NB4 (cell line): ENCODE measurements at regions not wholly inside any gene's neighbourhood (a gene's known extent, or its start where the extent isn't known, plus 50 kb on each side); places are given as distances from the start of the nearest gene placed in this dataset.

ENCODE experiments used
- DNase-seq: peaks from one replicate; pipeline ENCODE4 v3.0.0; 2010; ENCODE audit warnings: low read depth
- H3K4me3 ChIP-seq: one replicate; pipeline ENCODE4 v1.5.1; 2011; ENCODE audit warnings: mild to moderate bottlenecking, low read depth, low read length, moderate library complexity
- MYC ChIP-seq: IDR thresholded peaks from 2 replicates; pipeline ENCODE4 v1.6.1; 2011; ENCODE audit warnings: low read depth, low read length
- POLR2A ChIP-seq: IDR thresholded peaks from 2 replicates; pipeline ENCODE4 v1.6.1; 2011; ENCODE audit warnings: mild to moderate bottlenecking; ENCODE audit not compliant: insufficient read length; ENCODE audit errors: extremely low read depth
- TF ChIP-seq, protein P1 (sequence below): IDR thresholded peaks from 2 replicates; pipeline ENCODE4 v1.6.1; 2011; ENCODE audit warnings: low read depth, low read length
- TF ChIP-seq, protein P2 (sequence below): IDR thresholded peaks from one replicate; pipeline ENCODE4 v1.5.1; 2012; ENCODE audit warnings: low read depth, low read length

DNA sequence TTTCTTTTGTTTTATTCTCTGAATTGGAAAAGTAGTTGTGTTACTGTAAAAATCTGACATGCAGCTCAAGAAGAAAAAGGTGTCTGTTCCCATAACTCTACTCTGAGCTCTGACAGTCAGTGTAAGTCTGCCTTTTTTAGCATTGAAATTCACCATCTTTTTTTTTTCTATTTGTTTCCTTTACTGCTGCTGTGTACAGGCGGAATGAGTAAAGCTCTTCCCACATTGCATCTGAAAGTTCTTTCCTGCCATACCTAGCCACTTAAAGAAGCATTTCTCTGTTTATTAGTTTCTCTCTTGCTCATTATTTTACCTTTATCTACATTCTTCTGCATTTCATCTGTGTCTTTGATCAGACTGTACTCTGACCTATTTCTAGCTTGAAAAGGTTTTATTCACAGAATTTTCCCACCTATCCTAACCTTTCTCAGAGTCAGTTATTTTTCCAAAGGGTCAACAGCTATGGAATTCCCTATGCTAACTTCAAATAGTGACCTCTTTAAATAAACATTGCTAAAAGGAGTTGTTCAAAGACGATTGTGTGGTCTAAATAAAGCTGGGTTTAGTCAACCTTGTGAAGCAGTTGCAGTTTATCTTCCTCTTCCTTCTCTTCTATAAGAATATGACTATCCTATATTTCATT lies 1303.1 kb upstream of the ZEB2 start:
- no peak overlapping the region for H3K4me3 ChIP-seq
- no peak for TF ChIP-seq MYC
- TF ChIP-seq, protein P1, sequence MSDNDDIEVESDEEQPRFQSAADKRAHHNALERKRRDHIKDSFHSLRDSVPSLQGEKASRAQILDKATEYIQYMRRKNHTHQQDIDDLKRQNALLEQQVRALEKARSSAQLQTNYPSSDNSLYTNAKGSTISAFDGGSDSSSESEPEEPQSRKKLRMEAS: no peak
- TF ChIP-seq POLR2A: no peak
- TF ChIP-seq, protein P2, sequence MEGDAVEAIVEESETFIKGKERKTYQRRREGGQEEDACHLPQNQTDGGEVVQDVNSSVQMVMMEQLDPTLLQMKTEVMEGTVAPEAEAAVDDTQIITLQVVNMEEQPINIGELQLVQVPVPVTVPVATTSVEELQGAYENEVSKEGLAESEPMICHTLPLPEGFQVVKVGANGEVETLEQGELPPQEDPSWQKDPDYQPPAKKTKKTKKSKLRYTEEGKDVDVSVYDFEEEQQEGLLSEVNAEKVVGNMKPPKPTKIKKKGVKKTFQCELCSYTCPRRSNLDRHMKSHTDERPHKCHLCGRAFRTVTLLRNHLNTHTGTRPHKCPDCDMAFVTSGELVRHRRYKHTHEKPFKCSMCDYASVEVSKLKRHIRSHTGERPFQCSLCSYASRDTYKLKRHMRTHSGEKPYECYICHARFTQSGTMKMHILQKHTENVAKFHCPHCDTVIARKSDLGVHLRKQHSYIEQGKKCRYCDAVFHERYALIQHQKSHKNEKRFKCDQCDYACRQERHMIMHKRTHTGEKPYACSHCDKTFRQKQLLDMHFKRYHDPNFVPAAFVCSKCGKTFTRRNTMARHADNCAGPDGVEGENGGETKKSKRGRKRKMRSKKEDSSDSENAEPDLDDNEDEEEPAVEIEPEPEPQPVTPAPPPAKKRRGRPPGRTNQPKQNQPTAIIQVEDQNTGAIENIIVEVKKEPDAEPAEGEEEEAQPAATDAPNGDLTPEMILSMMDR: no peak
- DNase-seq: no peak

DNA sequence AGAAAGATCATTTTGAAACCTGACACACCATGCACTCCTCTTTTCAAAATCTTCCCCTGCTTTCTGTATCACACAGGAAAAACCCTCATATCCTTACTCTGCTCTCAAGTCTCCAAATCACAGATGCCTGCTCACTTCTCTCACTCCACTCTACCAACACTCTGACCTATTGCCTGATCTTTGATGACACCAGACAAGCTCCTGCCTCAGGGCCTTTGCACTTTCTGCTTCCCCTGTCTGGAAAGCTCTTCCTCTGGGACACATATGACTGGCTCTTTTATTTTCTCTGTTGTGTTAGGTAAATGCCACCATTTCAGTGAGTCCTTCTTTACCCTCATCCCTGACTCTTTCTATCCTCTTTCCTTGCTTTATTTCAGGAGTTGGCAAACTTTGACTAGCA lies 1300.7 kb upstream of the ZEB2 start:
- H3K4me3 ChIP-seq: no peak overlapping the region
- no peak for DNase-seq
- TF ChIP-seq POLR2A (no peak), MYC (no peak)
- TF ChIP-seq, protein P1: no peak
- TF ChIP-seq, protein P2: no peak

DNA sequence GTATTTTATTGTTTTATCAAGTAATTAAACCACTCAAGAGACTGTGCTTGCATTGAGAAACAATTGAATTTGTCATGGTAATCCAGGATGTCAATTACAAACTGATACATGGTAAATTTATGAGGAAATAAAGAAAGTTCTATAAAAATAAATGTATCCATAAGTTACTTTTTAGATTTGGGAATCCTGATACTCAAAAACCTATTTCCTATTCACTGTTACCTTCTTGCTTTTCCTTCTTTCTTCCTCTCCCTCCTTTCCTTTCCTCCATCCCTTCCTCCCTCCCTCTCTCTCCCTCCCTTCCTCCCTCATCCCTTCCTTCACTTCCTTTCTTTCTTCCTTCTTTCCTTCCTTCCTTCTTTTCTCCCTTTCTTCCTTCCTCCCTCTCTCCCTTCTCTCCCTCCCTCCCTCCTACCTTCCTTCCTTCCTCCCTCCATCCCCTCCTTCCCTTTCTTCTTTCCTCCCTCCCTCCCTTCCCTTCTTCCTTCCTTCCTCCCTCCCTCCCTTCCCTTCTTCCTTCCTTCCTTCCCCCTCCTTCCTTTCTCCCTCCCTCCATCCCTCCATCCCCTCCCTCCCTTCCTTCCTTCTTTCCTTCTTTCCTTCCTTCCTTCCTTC lies 1299.1 kb upstream of the ZEB2 start:
- TF ChIP-seq, protein P1: no peak
- TF ChIP-seq MYC (no peak), POLR2A (no peak)
- TF ChIP-seq, protein P2: no peak
- no peak overlapping the region for H3K4me3 ChIP-seq
- no peak for DNase-seq

DNA sequence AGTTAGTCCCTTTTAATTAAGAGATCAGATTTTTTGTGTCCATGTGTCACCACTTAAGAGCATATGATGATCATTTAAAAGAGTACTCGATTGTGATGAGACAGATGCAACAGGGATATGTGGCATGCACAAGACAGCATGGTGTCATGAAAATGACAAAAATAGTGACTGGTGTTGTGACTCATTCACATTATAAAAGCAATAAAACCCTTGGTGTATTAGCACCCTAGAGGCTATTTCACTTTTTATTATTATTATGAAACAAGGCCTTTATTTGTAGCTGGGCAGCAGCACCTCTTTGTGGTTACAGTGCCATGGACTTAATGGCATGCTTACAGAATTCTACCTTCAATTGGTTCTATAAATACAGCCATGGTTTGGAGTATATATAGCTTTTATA lies 1296.0 kb upstream of the ZEB2 start:
- DNase-seq: peak; percentile 30
- TF ChIP-seq POLR2A (no peak), MYC (no peak)
- TF ChIP-seq, protein P2: no peak

DNA sequence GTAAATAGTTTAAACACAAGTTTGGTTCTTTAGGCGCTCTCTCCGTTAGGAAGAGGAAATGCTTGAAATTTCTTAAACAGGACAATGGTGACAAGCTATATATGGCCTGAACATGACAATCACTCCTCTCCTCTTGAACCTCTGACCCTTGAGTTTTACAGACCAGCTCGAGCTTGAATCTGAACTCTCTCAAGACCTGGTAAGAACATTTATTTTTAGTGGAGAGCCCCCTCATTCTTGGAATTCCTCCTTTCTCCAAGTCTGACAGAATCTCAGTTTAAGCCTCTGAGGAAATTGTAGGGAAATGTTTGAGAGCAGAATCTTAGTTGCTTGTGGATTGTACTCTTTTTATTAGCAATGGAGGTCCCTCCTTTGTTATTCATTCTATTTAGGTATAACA lies 1293.6 kb upstream of the ZEB2 start:
- no peak overlapping the region for H3K4me3 ChIP-seq
- TF ChIP-seq POLR2A: no peak
- TF ChIP-seq MYC: no peak
- TF ChIP-seq, protein P1: no peak
- TF ChIP-seq, protein P2: no peak
- DNase-seq: no peak

More for the DNA sequence above, 1296.0 kb upstream of the ZEB2 start:
- no peak overlapping the region for H3K4me3 ChIP-seq
